Esophagus (tissue), 2 donors: ENCODE measurements at regions not wholly inside any gene's neighbourhood (a gene's known extent, or its start where the extent isn't known, plus 50 kb on each side); places are given as distances from the start of the nearest gene placed in this dataset.

Experiments used
- H3K27ac ChIP-seq, 2 donors: one replicate each; pipeline ENCODE4 v1.5.1; 2013; ENCODE audit warnings: low read depth in 2 of 2, mild to moderate bottlenecking in 2 of 2, inconsistent platforms in 1 of 2, low read length in 1 of 2, moderate library complexity in 1 of 2
- H3K27me3 ChIP-seq, 2 donors: one replicate each; pipeline ENCODE4 v1.6.1; 2013; ENCODE audit warnings: low read length in 2 of 2, control low read depth in 1 of 2, mild to moderate bottlenecking in 1 of 2; ENCODE audit not compliant: insufficient read depth in 2 of 2, control insufficient read depth in 1 of 2
- H3K36me3 ChIP-seq, 2 donors: one replicate each; pipeline ENCODE4 v1.6.1; 2013; ENCODE audit warnings: low read length in 1 of 2; ENCODE audit not compliant: control insufficient read depth in 2 of 2, insufficient read depth in 2 of 2
- H3K4me1 ChIP-seq, 2 donors: one replicate each; pipeline ENCODE4 v1.6.1; 2013; ENCODE audit warnings: low read length in 1 of 2; ENCODE audit not compliant: control insufficient read depth in 2 of 2, insufficient read depth in 2 of 2
- H3K4me3 ChIP-seq, 2 donors: one replicate each; pipeline ENCODE4 v1.5.1; 2013; ENCODE audit warnings: low read length in 2 of 2, mild to moderate bottlenecking in 2 of 2, low read depth in 1 of 2, moderate library complexity in 1 of 2
- H3K9me3 ChIP-seq, 2 donors: one replicate each; pipeline ENCODE4 v1.6.1; 2013; ENCODE audit warnings: mild to moderate bottlenecking in 2 of 2, low read depth in 1 of 2, low read length in 1 of 2, moderate library complexity in 1 of 2; ENCODE audit not compliant: control insufficient read depth in 2 of 2, insufficient read depth in 1 of 2
- WGBS, 2 donors: extraction: QIAGEN DNeasy Blood & Tissue Kit; methylation state at CpG; one replicate each; pipeline ENCODE4 v1.1.7; 2013; 5-methylcytosine and 5-hydroxymethylcytosine counted together
- donor health status: healthy with polysubstance abuse.
- donor health status: Bipolar disorder and iron deficiency.

DNA sequence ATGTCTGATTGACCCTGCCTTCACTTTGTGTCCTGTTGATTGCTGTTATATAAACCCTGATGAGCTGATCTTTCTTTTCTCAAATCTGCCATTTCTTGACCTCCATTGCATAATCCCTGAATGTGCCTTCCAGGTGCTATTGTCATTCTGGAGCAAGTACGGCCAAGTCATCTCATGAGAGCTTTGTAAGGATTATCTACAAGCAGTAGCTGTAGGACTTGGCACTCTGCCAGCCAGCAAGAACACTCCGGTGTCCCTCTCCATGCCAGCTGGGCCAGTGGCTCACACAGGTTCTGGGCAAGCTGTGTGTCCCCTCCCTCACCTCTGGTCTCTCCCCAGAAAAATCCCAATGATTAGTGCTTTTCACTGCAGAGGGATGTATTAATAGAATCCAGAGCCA lies 348.1 kb downstream of the FOXO1 start:
- H3K27me3 ChIP-seq, result peaks cover 0 to 2% of the 10 kb centered on the region in 2 donors
- H3K36me3 ChIP-seq, result no peaks in the 10 kb centered on the region
- H3K4me1 ChIP-seq, result no peaks in the 10 kb centered on the region
- WGBS, 2 donors, result 29 to 31% methylated on average over 2 of the region's 2 CpGs
- no peak overlapping the region for H3K27ac ChIP-seq
- H3K4me3 ChIP-seq, result no peak overlapping the region
- H3K9me3 ChIP-seq, result no peaks in the 10 kb centered on the region

DNA sequence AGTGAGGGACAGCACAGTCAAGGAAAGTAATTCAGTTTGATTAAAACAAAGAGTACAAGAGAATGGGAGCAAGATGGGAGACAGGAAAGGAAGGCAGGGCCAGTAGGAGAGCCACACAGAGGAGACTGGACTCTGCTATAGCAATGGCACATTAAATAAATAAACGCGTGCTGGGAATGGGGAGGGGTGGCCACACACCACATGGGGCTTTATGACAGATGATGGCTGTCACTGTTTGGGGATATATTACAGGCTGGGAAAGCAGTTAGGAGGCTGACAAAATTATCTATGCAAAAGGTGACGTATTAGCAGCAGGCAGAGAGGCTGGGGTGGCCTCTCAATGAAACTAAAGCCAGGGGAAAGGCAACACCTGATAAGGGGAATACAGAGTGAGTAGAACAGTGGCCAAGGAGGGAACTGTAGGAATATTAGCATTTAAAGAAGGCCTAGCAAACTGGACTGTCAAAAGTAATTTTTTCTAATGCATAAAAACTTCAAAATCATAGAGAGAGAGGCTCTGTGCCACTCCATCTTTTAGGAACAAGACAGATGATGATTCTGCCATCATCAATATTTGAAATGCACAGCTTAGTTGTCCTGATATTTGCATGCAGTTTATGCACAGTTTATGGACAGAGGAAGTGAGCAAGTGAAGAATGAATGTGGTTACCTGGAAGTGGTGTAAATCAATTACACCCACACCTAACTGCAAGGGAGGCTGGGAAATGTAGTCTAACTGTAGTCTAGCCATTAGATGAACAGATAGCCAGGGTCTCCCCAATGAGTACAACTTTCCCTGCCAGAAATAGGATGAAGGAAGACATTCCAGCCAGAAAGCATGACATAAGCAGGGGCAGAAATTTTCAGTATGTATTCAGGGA lies 346.5 kb downstream of the FOXO1 start:
- H3K27ac ChIP-seq, result no peak overlapping the region
- H3K36me3 ChIP-seq, result no peaks in the 10 kb centered on the region
- no peak overlapping the region for H3K4me3 ChIP-seq
- H3K4me1 ChIP-seq, result no peaks in the 10 kb centered on the region
- WGBS, 2 donors, result 66 to 71% methylated on average over 3 of the region's 3 CpGs
- H3K27me3 ChIP-seq, result peaks cover 0 to 2% of the 10 kb centered on the region in 2 donors
- H3K9me3 ChIP-seq, result no peaks in the 10 kb centered on the region

GRCh38 chr13:40328091-40328490 lies 338.4 kb downstream of the FOXO1 start:
- Histone ChIP-seq H3K4me1 (no peaks in the 10 kb centered on the region), H3K9me3 (peaks cover 0 to 3% of the 10 kb centered on the region in 2 donors), H3K4me3 (no peak overlapping the region), H3K36me3 (no peaks in the 10 kb centered on the region), H3K27ac (no peak overlapping the region), H3K27me3 (peaks cover 2 to 3% of the 10 kb centered on the region in 2 donors)

GRCh38 chr13:40329781-40330485 lies 336.5 kb downstream of the FOXO1 start:
- Histone ChIP-seq H3K9me3 (peaks cover 0 to 3% of the 10 kb centered on the region in 2 donors), H3K36me3 (no peaks in the 10 kb centered on the region), H3K27ac (no peak overlapping the region), H3K4me3 (no peak overlapping the region), H3K4me1 (peaks cover 0 to 4% of the 10 kb centered on the region in 2 donors), H3K27me3 (peaks cover 2 to 3% of the 10 kb centered on the region in 2 donors)
- WGBS, 2 donors, result 88 to 94% methylated on average over 4 of the region's 4 CpGs

DNA sequence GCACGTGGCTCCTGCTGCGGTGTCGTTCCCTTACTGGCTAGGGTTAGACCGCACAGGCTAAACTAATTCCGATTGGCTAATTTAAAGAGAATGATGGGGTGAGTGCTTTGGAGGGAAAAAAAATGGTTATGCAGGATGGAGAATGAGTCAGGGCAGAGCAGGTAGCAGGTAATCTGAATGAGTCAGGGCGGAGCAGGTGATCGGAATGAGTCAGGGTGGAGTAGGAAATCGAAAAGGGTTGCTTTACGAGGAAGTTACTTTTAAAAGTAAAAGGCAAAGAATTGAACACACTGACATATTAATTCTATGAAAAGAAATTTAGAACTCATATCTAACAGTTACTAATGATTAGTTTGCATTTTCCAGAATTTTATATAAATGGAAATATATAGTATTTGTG lies 335.5 kb downstream of the FOXO1 start:
- H3K4me1 ChIP-seq, result peaks cover 0 to 4% of the 10 kb centered on the region in 2 donors

GRCh38 chr13:40331802-40332201 lies 334.6 kb downstream of the FOXO1 start:
- no peak overlapping the region for H3K4me3 ChIP-seq
- H3K27ac ChIP-seq, result no peak overlapping the region
- H3K36me3 ChIP-seq, result no peaks in the 10 kb centered on the region
- H3K4me1 ChIP-seq, result peaks cover 0 to 4% of the 10 kb centered on the region in 2 donors
- H3K27me3 ChIP-seq, result peaks cover 0 to 3% of the 10 kb centered on the region in 2 donors
- H3K9me3 ChIP-seq, result no peaks in the 10 kb centered on the region

More for the DNA sequence above, 335.5 kb downstream of the FOXO1 start:
- Histone ChIP-seq H3K4me3 (no peak overlapping the region), H3K9me3 (no peaks in the 10 kb centered on the region), H3K27ac (no peak overlapping the region), H3K27me3 (peaks cover 0 to 3% of the 10 kb centered on the region in 2 donors), H3K36me3 (no peaks in the 10 kb centered on the region)
- WGBS, 2 donors, result 83 to 87% methylated on average over 9 of the region's 9 CpGs

- H3K27me3 ChIP-seq, result peaks cover 0 to 3% of the 10 kb centered on the region in 2 donors
- no peak overlapping the region for H3K27ac ChIP-seq
- 70 to 86% methylated on average over 4 of the region's 4 CpGs for WGBS, 2 donors
- no peak overlapping the region for H3K4me3 ChIP-seq
- H3K4me1 ChIP-seq, result peaks cover 0 to 4% of the 10 kb centered on the region in 2 donors
- H3K9me3 ChIP-seq, result no peaks in the 10 kb centered on the region
- no peaks in the 10 kb centered on the region for H3K36me3 ChIP-seq
These were observed 333.2 kb downstream of the FOXO1 start for GRCh38 chr13:40333226-40333625.

- Histone ChIP-seq H3K4me3 (no peak overlapping the region), H3K27me3 (peaks cover 0 to 3% of the 10 kb centered on the region in 2 donors), H3K27ac (no peak overlapping the region), H3K4me1 (peaks cover 0 to 4% of the 10 kb centered on the region in 2 donors), H3K9me3 (no peaks in the 10 kb centered on the region), H3K36me3 (no peaks in the 10 kb centered on the region)
- 89 to 90% methylated on average over 3 of the region's 3 CpGs for WGBS, 2 donors
These were observed 332.4 kb downstream of the FOXO1 start for GRCh38 chr13:40334031-40334430.

GRCh38 chr13:40334616-40335015 lies 331.8 kb downstream of the FOXO1 start:
- H3K27me3 ChIP-seq, result peaks cover 0 to under 1% of the 10 kb centered on the region in 2 donors
- H3K36me3 ChIP-seq, result no peaks in the 10 kb centered on the region
- H3K27ac ChIP-seq, result no peak overlapping the region
- no peak overlapping the region for H3K4me3 ChIP-seq
- H3K9me3 ChIP-seq, result no peaks in the 10 kb centered on the region
- H3K4me1 ChIP-seq, result peaks cover 0 to 4% of the 10 kb centered on the region in 2 donors
- 96 to 98% methylated on average over 6 of the region's 6 CpGs for WGBS, 2 donors
